ENCODE measurements at regions not wholly inside any gene's neighbourhood (a gene's known extent, or its start where the extent isn't known, plus 50 kb on each side); places are given as distances from the start of the nearest gene placed in this dataset.

- Histone ChIP-seq H3K27ac (ENCODE audit: low read depth, low read length) (no peak overlapping the region), H3K27me3 (ENCODE audit: control insufficient read depth in 1 of 2, insufficient read depth in 2 of 2, low read length in 2 of 2) (no peaks in the 10 kb centered on the region), H3K36me3 (ENCODE audit: insufficient read depth, low read length) (no peaks in the 10 kb centered on the region), H3K4me1 (ENCODE audit: insufficient read depth, low read length) (peaks cover 4% of the 10 kb centered on the region), H3K4me3 (ENCODE audit: low read depth in 1 of 2, low read length in 2 of 2) (no peak overlapping the region), H3K9me3 (ENCODE audit: low read length) (no peaks in the 10 kb centered on the region), H3K9ac (ENCODE audit: low read length) (no peak overlapping the region)
Observed at GRCh38 chr10:128877936-128878335, 589.1 kb upstream of the MGMT start.

GRCh38 chr10:128879030-128879429 is 588.0 kb upstream of the MGMT start:
- H3K4me1 ChIP-seq (ENCODE audit: insufficient read depth, low read length) = peaks cover 4% of the 10 kb centered on the region
- H3K4me3 ChIP-seq (ENCODE audit: low read depth in 1 of 2, low read length in 2 of 2) = no peak overlapping the region
- H3K27me3 ChIP-seq (ENCODE audit: control insufficient read depth in 1 of 2, insufficient read depth in 2 of 2, low read length in 2 of 2) = peaks cover 0 to 4% of the 10 kb centered on the region in 2 donors
- H3K9ac ChIP-seq (ENCODE audit: low read length) = no peak overlapping the region
- no peak overlapping the region for H3K27ac ChIP-seq (ENCODE audit: low read depth, low read length)
- no peaks in the 10 kb centered on the region for H3K9me3 ChIP-seq (ENCODE audit: low read length)
- H3K36me3 ChIP-seq (ENCODE audit: insufficient read depth, low read length) = no peaks in the 10 kb centered on the region

GRCh38 chr10:128879441-128880140 is 587.5 kb upstream of the MGMT start:
- Histone ChIP-seq H3K9me3 (ENCODE audit: low read length) (no peaks in the 10 kb centered on the region), H3K27ac (ENCODE audit: low read depth, low read length) (no peak overlapping the region), H3K36me3 (ENCODE audit: insufficient read depth, low read length) (no peaks in the 10 kb centered on the region), H3K9ac (ENCODE audit: low read length) (no peak overlapping the region), H3K27me3 (ENCODE audit: control insufficient read depth in 1 of 2, insufficient read depth in 2 of 2, low read length in 2 of 2) (peaks cover 0 to 4% of the 10 kb centered on the region in 2 donors), H3K4me1 (ENCODE audit: insufficient read depth, low read length) (peaks cover 4% of the 10 kb centered on the region), H3K4me3 (ENCODE audit: low read depth in 1 of 2, low read length in 2 of 2) (no peak overlapping the region)

GRCh38 chr10:128880159-128880725 is 586.8 kb upstream of the MGMT start:
- Histone ChIP-seq H3K4me1 (ENCODE audit: insufficient read depth, low read length) (peaks cover 4% of the 10 kb centered on the region), H3K4me3 (ENCODE audit: low read depth in 1 of 2, low read length in 2 of 2) (no peak overlapping the region), H3K9ac (ENCODE audit: low read length) (no peak overlapping the region), H3K27ac (ENCODE audit: low read depth, low read length) (no peak overlapping the region), H3K27me3 (ENCODE audit: control insufficient read depth in 1 of 2, insufficient read depth in 2 of 2, low read length in 2 of 2) (peaks cover 0 to 4% of the 10 kb centered on the region in 2 donors), H3K9me3 (ENCODE audit: low read length) (no peaks in the 10 kb centered on the region), H3K36me3 (ENCODE audit: insufficient read depth, low read length) (no peaks in the 10 kb centered on the region)

GRCh38 chr10:128881086-128881485 is 586.0 kb upstream of the MGMT start:
- no peaks in the 10 kb centered on the region for H3K36me3 ChIP-seq (ENCODE audit: insufficient read depth, low read length)
- peaks cover 0 to 4% of the 10 kb centered on the region in 2 donors for H3K27me3 ChIP-seq (ENCODE audit: control insufficient read depth in 1 of 2, insufficient read depth in 2 of 2, low read length in 2 of 2)
- H3K9ac ChIP-seq (ENCODE audit: low read length) = no peak overlapping the region
- H3K27ac ChIP-seq (ENCODE audit: low read depth, low read length) = no peak overlapping the region
- no peaks in the 10 kb centered on the region for H3K9me3 ChIP-seq (ENCODE audit: low read length)
- H3K4me1 ChIP-seq (ENCODE audit: insufficient read depth, low read length) = peaks cover 4% of the 10 kb centered on the region
- no peak overlapping the region for H3K4me3 ChIP-seq (ENCODE audit: low read depth in 1 of 2, low read length in 2 of 2)

GRCh38 chr10:128883231-128884032 is 583.6 kb upstream of the MGMT start:
- H3K9me3 ChIP-seq (ENCODE audit: low read length) = no peaks in the 10 kb centered on the region
- H3K27ac ChIP-seq (ENCODE audit: low read depth, low read length) = no peak overlapping the region
- H3K9ac ChIP-seq (ENCODE audit: low read length) = no peak overlapping the region
- H3K36me3 ChIP-seq (ENCODE audit: insufficient read depth, low read length) = no peaks in the 10 kb centered on the region
- H3K27me3 ChIP-seq (ENCODE audit: control insufficient read depth in 1 of 2, insufficient read depth in 2 of 2, low read length in 2 of 2) = peaks cover 0 to 4% of the 10 kb centered on the region in 2 donors
- no peak overlapping the region for H3K4me3 ChIP-seq (ENCODE audit: low read depth in 1 of 2, low read length in 2 of 2)
- no peaks in the 10 kb centered on the region for H3K4me1 ChIP-seq (ENCODE audit: insufficient read depth, low read length)

GRCh38 chr10:128884033-128884425 is 583.0 kb upstream of the MGMT start:
- Histone ChIP-seq H3K9ac (ENCODE audit: low read length) (no peak overlapping the region), H3K9me3 (ENCODE audit: low read length) (no peaks in the 10 kb centered on the region), H3K27me3 (ENCODE audit: control insufficient read depth in 1 of 2, insufficient read depth in 2 of 2, low read length in 2 of 2) (peaks cover 0 to 4% of the 10 kb centered on the region in 2 donors), H3K4me1 (ENCODE audit: insufficient read depth, low read length) (no peaks in the 10 kb centered on the region), H3K27ac (ENCODE audit: low read depth, low read length) (no peak overlapping the region), H3K4me3 (ENCODE audit: low read depth in 1 of 2, low read length in 2 of 2) (no peak overlapping the region), H3K36me3 (ENCODE audit: insufficient read depth, low read length) (no peaks in the 10 kb centered on the region)

GRCh38 chr10:128884496-128885072 is 582.5 kb upstream of the MGMT start:
- Histone ChIP-seq H3K27me3 (ENCODE audit: control insufficient read depth in 1 of 2, insufficient read depth in 2 of 2, low read length in 2 of 2) (peaks cover 0 to 4% of the 10 kb centered on the region in 2 donors), H3K36me3 (ENCODE audit: insufficient read depth, low read length) (no peaks in the 10 kb centered on the region), H3K9me3 (ENCODE audit: low read length) (no peaks in the 10 kb centered on the region), H3K4me1 (ENCODE audit: insufficient read depth, low read length) (no peaks in the 10 kb centered on the region), H3K27ac (ENCODE audit: low read depth, low read length) (no peak overlapping the region), H3K9ac (ENCODE audit: low read length) (no peak overlapping the region), H3K4me3 (ENCODE audit: low read depth in 1 of 2, low read length in 2 of 2) (no peak overlapping the region)

GRCh38 chr10:128885573-128886555 is 581.2 kb upstream of the MGMT start:
- Histone ChIP-seq H3K9me3 (ENCODE audit: low read length) (no peaks in the 10 kb centered on the region), H3K9ac (ENCODE audit: low read length) (no peak overlapping the region), H3K4me3 (ENCODE audit: low read depth in 1 of 2, low read length in 2 of 2) (no peak overlapping the region), H3K27ac (ENCODE audit: low read depth, low read length) (no peak overlapping the region), H3K36me3 (ENCODE audit: insufficient read depth, low read length) (no peaks in the 10 kb centered on the region), H3K27me3 (ENCODE audit: control insufficient read depth in 1 of 2, insufficient read depth in 2 of 2, low read length in 2 of 2) (peaks cover 0 to 4% of the 10 kb centered on the region in 2 donors), H3K4me1 (ENCODE audit: insufficient read depth, low read length) (no peaks in the 10 kb centered on the region)

GRCh38 chr10:128887856-128888255 is 579.2 kb upstream of the MGMT start:
- H3K4me1 ChIP-seq (ENCODE audit: insufficient read depth, low read length) = no peaks in the 10 kb centered on the region
- peaks cover 0 to 4% of the 10 kb centered on the region in 2 donors for H3K27me3 ChIP-seq (ENCODE audit: control insufficient read depth in 1 of 2, insufficient read depth in 2 of 2, low read length in 2 of 2)
- H3K27ac ChIP-seq (ENCODE audit: low read depth, low read length) = no peak overlapping the region
- no peaks in the 10 kb centered on the region for H3K36me3 ChIP-seq (ENCODE audit: insufficient read depth, low read length)
- H3K4me3 ChIP-seq (ENCODE audit: low read depth in 1 of 2, low read length in 2 of 2) = no peak overlapping the region
- H3K9ac ChIP-seq (ENCODE audit: low read length) = no peak overlapping the region
- H3K9me3 ChIP-seq (ENCODE audit: low read length) = no peaks in the 10 kb centered on the region

Data from muscle layer of colon (tissue), 2 donors.